GM19468 (cell line): ENCODE measurements at regions not wholly inside any gene's neighbourhood (a gene's known extent, or its start where the extent isn't known, plus 50 kb on each side); places are given as distances from the start of the nearest gene placed in this dataset.
"Not testable (repeated sequence)": the region's sequence is repeated elsewhere in the genome, so short reads cannot be mapped to it uniquely, and the experiment has no call there.

Experiments used
- ATAC-seq: cut with Tn5 transposase; IDR thresholded peaks from one replicate; pipeline ENCODE4 v1.9.1; 2021; ENCODE audit warnings: mild to moderate bottlenecking, moderate library complexity, moderate number of reproducible peaks; ENCODE audit not compliant: unreplicated experiment; ENCODE audit errors: extremely low read depth

GRCh38 chr5:17118631-17119030 is 98.8 kb upstream of the BASP1 start:
- ATAC-seq: peak; percentile 23

DNA sequence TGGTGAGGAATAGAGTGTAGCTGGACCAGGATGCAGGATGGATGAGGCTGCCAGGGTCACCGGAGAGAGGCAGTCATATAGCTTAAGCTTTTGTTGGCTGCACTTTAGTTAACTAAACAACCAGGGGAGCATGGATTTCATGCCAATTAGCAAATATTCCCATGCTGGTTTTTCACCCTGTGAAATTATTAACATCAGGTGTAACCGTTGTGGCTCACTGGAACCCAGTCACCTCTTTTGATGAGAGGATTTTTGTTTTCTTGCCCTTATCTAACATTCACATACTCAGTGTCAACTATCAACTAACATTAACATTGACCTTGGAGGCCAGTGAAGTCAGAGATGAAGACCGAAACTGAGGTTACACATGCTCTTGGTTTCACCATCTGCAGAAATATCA is 97.2 kb upstream of the BASP1 start:
- ATAC-seq: no peak

- ATAC-seq: no peak
These were observed 95.7 kb upstream of the BASP1 start for GRCh38 chr5:17121776-17122175.

GRCh38 chr5:17123010-17123409 is 94.4 kb upstream of the BASP1 start:
- ATAC-seq: no peak

DNA sequence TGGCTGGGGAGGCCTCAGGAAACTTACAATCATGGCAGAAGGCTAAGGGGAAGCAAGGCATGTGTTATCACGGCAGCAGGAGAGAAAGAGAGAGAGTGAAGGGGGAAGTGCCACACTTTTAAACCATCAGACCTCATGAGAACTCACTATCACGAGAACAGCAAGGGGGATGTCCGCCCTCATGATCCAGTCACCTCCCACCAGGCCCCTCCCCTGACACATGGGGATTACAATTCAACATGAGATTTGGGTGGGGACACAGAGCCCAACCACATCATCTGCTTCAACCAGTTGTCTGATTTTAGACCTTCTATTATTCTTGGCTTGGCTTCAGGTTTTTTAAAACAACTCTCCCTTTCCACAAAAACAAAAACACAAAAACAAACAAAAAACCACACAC is 93.7 kb upstream of the BASP1 start:
- ATAC-seq: not testable (repeated sequence)

GRCh38 chr5:17127743-17128231 is 89.6 kb upstream of the BASP1 start:
- ATAC-seq: no peak

DNA sequence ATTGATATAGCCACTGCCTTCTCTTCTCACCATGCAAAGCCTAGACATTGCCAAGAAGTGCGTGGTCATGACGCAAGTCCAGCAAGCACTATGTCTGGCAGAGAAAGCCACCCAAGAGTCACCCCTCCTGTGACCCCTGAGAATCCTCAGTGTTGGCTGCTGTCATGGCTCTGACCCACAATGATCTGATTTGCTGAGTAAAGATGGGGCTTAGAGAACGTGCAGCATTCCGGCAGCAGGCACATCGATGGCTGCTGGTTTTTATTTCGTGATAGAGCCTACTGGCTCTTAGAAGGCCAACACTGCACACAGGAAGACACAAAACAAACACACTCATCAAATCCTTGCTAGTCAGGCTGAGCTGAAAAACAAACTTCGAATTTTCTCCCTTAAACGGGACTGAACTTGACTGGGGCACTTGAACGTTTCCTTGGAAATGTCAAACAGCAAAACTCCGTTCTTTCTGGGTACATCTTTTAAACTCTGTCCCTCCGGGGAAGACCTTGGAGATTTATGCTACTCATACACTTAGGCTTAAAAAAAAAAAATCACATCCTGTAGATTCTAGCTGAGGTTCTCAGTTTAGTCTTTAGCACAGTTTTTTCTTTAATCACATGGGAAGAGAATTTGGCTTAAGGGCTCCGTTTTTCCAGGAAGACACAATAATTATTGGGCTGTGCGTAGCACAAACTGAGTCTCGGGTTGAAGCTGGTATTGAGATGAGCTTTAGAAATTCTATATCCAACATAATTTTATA is 88.2 kb upstream of the BASP1 start:
- ATAC-seq: no peak

DNA sequence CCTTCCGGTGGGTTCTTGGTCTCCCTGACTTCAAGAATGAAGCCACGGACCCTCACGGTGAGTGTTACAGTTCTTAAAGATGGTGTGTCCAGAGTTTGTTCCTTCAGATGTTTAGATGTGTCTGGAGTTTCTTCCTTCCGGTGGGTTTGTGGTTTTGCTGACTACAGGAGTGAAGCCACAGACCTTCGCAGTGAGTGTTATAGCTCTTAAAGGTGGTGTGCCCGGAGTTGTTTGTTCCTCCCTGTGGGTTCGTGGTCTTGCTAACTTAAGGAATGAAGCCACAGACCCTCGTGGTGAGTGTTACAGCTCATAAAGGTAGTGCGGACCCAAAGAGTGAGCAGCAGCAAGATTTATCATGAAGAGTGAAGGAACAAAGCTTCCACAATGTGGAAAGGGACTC is 87.1 kb upstream of the BASP1 start:
- ATAC-seq: not testable (repeated sequence)

- ATAC-seq: peak; percentile 56
These were observed 84.9 kb upstream of the BASP1 start for GRCh38 chr5:17132444-17133083.

DNA sequence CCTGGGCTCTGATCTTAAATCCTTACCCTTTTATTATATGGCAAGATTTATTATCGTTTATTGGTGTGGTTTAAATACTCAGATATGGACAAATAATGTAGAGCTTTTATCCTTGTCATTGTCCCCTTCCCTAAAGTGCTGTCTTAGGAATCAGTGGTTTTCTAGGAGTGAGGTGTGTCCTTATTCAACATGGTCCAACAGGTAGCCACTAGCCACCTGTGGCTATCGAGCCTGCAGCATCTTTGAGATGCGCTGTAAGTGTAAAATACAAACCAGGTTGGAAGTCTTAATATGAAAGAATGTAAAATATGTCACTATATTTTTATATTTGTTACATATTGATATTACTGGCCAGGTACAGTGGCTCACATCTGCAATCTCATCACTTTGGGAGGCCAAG is 82.4 kb upstream of the BASP1 start:
- no peak for ATAC-seq

DNA sequence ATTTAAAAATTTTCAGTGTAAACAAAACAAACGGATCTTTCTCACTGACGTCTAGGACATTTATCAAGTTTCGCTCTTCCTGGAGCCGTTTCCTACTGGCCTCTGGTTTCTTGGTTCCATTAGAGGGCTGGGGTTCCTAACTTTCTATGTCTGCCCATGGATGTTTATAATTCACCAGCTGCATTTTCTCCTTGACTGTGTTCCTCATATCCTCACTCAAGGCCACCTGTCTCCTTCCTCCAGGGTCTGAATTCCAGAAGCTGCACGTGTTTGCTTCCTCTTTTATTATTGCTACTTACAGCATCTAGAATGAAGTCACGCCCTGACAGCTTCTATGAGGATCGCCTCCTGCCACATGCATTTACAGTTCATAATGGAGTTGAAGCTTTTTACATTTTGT is 74.1 kb upstream of the BASP1 start:
- no peak for ATAC-seq

DNA sequence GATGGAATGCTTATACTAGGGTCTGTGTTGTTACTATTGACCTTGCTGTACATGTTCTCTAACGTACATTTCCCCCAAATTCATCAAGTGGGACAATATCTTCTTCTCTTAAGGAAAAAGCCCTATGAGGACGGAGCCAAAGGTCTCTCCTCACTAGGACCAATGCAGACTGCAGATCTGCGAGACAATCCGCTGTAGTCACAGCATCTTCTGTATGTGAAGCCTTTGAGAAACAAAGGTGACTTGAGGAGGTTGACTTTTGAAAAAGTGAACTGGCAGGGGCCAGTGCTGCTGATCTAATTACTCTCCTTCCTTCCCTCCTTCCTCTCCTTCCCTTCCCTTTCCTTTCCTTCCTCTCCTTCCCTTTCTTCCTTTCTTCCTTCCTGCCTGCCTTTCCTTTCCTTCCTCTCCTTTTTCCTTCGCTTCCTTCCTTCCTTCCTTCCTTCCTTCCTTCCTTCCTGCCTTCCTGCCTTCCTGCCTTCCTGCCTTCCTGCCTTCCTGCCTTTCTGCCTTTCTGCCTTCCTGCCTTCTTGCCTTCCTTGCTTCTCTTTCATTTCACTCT is 71.1 kb upstream of the BASP1 start:
- no peak for ATAC-seq

DNA sequence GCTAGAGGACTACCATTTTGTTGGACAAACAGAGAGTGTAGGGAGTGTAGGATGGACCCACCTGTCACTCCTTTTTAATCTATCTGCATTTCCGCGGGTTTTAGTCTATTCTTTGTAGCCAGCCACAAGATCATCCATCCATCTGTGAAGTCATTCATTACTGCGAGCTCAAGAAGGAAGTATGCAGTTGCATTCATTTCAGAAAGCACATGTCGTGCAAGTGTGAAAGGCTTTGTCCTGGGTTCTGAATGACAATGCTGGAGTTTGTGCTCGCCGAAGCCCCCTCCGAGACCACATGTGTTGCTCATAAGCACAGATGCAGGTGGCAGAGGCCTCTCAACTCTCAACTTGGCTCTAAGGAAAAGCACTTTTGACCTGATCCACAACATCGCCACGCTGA is 70.3 kb upstream of the BASP1 start:
- ATAC-seq: no peak

DNA sequence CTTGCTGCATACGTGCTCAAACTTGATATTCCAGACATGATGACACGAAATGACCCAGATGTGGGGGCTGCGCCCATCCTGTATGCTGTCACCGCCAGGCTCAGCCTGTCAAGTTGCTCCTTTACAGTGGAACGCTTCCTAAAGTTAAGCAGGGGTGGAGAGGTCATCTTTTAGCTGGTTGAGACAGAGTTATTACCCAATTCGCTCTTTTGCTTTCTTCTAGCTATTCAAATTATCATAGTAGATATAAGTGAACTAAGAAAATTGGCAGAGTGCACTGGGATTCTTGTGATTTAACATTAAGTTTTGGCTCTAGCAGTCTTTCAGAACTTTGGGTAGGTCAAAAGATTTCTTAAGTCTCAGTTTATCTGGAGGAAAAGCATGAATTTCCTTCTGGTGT is 69.8 kb upstream of the BASP1 start:
- no peak for ATAC-seq

- ATAC-seq: no peak
These were observed 69.0 kb upstream of the BASP1 start for GRCh38 chr5:17148481-17148880.

DNA sequence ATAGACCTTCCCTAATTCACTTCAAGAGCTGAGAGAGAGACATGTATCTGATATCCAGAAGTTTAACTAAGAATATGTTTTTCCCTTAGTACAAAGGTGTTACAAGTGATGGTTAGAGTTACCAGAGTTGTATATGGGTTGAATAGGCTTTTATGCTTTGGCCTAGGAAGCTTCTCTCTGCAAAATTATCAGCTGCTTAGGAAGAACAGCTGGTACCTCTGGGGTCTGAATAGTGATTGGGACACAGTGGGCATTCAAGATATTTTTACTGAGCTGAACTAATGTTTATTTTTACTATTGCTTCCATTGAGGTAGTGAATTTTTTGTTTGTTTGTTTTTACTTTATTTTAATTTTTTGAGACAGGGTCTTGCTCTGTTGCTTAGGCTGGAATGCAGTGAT is 67.6 kb upstream of the BASP1 start:
- ATAC-seq: no peak

GRCh38 chr5:17150531-17150930 is 66.9 kb upstream of the BASP1 start:
- no peak for ATAC-seq

GRCh38 chr5:17151686-17152085 is 65.7 kb upstream of the BASP1 start:
- no peak for ATAC-seq

DNA sequence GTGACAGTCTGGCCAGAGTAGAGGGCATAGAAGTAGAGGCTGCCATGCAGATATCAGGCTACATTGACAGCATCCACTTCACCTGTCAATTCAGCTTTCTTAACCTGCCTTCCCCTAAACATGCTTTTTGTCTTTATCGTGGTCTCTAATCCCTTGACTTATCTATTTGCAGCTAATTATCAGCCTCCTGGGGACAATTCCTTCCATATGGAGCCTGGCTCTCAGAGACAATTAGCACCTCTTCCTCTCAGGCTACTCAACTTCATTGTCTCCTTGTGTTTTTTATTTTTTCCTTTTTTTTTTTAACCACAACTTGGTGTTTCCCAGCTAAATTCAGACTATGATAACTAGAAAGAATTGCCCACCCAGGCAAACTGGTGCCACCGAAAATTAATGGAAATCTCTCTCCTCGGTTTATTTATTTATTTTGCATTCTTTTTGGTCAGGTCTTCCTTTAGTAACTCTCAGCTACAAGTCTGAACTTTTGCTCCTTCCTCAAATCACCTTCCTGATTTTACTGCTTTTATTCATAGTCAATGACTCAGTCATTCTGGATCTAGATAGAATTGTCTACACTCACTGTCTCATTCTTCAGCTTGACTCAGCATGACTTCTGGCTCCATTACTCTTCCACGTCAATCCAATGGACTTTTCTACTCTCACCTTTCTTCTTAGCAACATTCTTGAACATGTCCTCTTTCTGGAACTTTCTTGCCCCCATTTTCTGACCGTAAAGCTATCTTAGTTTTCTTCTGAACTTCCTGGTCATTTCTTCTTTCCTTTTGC is 63.0 kb upstream of the BASP1 start:
- ATAC-seq: no peak

DNA sequence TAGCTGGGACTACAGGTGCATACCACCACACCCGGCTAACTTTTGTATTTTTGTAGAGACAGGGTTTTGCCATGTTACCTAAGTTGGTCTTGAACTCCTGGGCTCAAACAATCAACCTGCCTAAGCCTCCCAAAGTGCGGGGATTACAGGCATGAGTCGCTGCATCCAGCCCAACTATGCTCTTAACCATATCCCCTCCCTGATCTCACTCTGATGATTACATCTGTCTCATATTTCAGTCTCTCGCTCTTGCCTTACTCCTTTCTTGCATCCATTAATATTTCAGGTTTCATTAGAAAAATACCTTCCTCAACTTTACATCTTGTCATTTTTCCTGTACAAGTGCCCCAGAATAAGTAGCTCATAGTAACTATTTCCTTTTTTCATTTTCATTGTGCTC is 61.0 kb upstream of the BASP1 start:
- no peak for ATAC-seq

DNA sequence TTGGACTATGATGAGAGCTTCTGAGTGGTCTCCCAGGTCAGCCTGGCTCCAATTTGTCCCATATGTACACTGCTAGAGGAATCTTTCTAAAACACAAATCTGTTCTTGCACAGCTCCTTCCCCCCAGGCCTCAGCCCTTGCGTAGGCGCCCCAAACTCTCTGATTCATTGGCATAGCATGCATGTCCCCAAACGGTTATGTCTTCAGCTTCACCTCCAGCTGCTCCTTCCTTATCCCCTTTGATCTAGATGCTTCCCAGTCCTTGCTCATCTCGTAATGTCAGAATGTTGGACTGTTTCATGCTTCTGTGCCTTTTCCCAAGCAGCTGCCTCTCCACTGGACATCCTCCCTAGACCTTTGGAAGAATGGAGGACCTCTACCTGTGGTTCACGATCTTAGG is 60.1 kb upstream of the BASP1 start:
- ATAC-seq: no peak
